ENCODE measurements at regions not wholly inside any gene's neighbourhood (a gene's known extent, or its start where the extent isn't known, plus 50 kb on each side); places are given as distances from the start of the nearest gene placed in this dataset.

DNA sequence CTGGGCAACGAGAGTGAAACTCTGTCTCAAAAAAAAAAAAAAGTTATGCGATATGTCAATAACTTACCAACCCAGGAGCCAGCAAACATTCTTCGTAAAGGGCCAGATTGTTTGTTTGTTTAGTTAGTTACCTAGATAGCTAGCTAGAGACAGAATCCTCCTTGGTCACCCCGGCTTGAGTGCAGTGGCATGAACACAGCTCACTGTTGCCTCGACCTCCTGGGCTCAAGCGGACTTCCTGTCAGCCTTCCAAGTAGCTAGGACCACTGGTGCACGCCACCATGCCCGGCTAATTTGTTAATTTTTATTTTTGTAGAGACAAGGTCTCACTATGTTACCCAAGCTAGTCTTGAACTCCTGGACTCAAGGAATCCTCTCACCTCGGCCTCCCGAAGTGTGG lies 113.0 kb downstream of the LITAF start:
- no peak for DNase-seq (ENCODE audit: low spot score)

DNA sequence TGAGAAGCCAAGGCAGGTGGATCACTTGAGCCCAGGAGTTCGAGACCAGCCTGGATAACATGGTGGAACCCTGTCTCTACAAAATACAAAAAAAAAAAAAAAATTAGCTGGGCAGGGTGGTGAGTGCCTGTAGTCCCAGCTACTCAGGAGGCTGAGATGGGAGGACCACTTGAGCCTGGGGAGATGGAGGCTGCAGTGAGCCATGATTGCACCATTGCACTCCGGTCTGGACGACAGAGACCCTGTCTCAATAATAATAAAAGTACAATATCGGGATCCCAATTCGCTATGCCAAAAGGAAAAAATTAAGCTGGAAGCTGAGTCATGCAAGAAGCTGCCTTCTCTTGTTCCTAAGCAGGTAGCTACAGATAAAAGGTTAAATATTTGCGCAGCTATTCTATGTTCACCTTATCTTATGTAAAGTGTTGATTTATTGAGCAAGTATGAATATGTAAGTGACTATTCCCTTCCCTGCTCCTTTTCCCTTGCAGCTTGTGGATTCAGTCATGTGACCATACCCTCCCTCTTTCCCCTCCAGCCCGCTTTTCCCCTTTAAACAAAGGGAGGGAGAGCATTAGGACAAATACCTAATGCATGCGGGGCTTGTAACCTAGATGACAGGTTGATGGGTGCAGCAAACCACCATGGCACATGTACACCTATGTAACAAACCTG lies 112.0 kb downstream of the LITAF start:
- DNase-seq (ENCODE audit: low spot score): no peak

DNA sequence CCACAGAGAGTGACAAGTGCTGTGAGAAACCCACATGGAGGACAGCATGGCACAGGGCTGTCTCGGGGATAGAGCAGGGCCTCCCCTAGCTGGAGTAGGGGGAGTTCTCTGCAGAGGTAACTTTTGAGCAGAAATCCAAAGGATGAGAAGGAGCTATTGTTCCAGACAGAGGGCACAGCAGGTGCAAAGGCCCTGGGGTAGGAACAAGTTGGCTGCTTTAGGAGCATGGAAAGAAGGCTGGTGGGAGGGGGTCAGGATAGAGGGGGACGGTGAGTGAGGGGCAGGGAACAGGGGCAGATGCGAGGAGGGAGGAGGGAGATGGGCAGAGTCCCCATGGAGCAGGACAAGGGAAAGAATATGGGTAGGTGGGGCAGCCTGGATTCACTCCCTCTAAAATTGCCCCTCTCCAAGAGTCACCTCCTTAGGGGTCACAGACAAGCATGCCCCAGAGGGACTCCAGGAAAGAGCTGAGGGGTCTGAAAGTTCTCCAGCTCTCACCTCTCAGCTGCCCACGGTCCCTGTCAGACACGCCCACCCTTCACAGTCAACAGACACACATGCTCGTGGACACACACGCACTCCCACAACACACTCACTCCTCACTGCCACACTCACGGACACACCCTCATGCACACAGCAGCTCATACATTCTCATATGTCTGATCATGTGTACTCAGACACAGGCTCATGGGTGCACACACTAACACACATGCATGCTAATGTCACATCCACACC lies 110.7 kb downstream of the LITAF start:
- no peak for DNase-seq (ENCODE audit: low spot score)

DNA sequence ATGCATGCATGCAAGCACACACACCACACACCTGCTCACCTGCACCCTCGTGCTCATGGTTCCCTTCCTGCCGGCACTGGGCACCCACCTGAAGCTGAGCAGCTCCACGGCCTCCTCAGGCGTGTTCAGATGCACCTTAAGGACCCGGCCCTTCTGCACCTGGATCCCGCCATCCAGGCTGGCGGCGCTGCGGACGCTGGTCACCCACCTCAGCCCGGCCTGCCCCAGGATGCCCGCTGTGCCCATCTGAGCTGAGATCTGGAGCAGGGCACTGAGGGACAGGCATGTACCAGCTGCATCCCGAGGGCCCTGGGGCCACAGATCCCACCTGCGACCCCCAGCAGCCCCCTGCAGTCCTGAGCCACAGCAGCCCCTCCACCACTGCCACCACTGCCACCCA lies 110.0 kb downstream of the LITAF start:
- DNase-seq (ENCODE audit: low spot score): no peak

DNA sequence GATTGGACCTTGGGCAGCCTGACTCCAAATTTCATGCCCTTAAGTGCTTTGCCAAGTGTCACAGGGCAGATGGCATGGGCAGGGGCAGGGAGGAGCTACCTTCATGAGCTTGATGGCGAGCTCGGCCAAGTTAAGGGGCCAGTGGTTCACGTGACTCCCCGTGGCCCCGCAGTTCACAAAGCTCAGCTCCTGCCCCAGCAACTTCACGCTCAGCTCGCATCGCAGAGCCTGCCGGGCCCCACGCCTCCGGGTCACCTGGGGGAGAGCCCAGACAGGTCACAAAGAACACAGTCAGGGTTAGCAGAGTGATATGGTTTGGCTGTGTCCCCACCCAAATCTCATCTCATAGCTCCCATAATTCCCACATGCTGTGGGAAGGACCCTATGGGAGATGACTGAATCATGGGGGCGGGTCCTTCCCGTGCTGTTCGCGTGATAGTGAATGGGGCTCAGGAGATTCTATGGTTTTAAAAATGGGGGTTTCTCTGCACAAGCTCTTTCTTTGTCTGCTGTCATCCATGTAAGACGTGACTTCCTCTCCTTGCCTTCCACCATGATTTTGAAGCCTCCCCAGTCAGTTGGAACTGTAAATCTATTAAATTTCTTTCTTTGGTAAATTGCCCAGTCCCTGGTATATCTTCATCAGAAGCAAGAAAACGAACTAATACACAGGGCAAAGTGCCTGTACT lies 108.1 kb downstream of the LITAF start:
- no peak for DNase-seq (ENCODE audit: low spot score)

DNA sequence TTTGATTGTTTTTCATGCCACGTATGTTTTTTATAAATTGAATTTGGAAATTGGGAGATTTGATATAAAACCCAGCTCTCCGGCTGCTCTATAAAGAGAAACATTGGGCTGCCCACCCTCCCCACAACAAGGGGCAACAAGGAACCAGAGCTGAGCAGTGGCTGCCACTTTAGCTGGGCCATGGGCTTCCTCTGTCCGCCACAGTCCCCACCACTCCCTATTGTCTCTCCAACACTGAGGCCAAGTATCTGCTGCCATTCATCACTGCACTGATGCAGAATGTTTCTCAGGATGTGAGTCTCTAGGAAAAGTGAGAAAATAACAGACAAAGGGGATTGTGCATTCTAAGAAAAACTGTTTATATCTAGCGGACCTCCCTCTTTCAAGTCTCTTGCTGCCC lies 106.8 kb downstream of the LITAF start:
- DNase-seq (ENCODE audit: low spot score): no peak

DNA sequence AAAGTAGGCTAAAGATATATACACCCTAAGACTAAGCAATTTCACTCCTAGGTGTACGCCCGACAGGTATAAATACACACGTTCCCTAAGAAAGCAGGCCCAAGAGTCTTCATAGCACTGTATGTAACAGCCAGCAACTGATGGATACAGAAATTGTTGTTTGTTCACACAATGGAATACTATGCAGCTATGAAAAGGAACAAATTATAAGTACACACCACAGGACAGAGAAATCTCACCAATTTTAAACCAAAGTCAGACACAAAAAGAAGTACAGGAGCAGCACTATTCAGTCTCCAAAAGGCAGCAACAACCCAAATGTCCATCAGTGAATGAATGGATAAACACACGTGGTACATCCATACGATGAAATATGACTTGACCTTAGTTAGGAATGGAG lies 106.1 kb downstream of the LITAF start:
- DNase-seq (ENCODE audit: low spot score): no peak

DNA sequence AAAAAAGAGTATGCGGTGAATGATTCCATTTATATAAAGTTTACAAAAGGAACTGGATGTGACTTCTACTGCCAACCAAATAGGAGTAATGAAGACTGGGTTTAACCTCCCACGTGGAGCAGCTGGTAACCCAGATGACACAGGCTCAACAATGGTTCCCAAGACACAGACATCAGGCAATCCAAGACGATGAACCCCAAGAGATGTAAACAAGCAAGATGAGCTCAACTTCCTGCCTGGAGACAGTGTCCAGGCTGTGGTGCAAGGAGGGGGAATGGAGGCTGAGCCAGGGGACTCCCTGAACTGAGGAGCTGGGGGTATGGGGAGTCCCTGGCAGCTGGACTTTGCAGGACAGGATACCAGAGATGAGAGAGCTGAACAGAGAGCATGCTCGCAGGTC lies 104.7 kb downstream of the LITAF start:
- DNase-seq (ENCODE audit: low spot score): peak; percentile 60

DNA sequence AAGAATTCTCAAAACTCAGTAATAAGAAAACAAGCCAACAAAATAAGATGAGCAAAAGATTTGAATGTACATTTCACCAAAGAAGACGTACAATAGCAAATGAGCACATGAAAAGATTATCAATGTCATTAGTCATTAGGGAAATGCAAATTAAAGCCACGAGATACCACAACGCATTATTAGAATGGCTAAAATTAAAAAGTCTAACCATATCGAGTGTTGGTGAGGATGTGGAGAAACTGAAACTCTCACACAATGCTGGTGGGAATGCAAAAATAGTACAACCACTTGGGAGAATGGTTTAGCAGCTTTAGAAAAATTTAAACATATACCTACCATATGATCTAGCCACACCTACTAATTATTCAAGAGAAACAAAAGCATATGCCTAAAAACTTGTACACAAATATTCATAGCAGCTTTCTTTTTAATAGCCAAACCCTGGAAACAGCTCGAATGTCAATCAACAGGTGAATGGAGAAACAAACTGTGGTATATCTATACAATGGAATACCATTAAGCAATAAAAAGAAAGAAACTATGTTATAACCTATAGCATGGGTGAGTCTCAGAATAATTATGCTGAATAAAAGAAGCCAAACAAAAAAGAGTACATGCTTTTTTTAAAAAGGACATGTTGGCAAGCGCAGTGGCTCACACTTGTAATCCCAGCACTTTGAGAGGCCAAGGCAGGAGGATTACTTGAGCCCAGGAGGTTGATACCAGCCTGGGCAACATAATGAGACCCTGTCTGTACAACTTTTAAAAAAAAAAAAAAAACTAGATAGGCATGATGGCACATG lies 103.6 kb downstream of the LITAF start:
- no peak for DNase-seq (ENCODE audit: low spot score)

DNA sequence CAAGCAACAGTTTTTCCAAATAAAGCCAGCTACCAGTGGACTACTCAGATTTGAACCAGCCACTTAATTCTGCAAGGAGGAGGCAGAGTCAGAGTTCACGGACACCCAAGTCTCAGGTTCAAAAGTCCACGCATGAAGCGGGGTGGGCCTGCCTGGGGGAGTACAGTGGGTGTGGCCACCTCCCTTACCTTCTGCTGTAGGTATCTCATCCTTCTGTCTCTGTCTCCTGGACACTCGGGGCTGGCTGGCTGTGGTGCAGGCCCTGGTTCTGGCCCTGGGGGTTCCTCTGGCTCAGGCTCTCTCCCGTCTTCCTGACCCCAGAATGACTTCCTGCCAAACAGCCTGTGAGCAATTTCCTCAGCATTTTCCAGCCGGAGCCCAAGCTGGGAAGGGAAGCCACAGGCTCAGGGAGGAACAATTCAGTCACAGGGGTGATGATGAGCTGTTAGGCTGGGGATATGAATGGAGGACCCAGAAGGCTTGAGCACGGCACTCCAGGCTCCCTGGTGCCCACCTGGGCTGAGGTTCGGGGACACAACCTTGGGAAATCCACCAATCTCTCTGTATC lies 101.9 kb downstream of the LITAF start:
- DNase-seq (ENCODE audit: low spot score): peak; percentile 69

DNA sequence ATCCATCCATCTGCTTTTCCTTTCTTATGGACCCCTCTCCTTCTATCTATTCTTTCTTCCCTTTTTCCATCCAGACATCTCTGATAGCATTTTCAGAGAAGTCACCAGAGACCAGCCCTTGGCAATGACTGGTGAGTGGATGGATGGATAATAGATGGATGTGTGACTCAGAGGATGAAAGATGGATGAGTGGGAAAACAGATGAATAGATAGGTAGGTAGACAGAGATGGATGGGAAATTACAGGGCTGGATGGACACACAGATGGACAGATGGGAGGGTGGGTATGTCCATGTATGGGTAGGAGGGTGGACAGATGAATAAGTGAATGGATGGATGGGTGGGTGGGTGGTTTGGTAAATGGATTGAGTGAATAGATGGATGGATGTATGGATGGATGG lies 101.0 kb downstream of the LITAF start:
- DNase-seq (ENCODE audit: low spot score): no peak

DNA sequence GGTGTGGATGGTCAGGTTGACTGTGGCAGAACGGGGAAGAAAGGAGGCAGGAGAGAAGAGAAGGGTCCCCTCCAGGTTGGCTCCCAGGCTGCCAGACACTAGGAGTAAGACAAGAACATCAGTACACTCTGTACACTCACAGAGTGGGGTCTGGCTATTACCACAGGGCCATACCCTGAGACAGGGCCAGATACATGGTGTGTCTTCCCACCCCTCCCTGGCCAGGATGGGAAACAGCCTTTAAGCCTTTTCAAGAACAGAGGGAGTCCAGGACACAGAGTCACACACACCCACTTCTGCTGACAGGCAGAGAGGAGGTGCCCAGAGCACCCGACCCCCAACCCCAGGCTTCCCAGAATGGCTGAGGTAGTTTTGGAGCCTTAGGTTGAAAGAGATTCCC lies 99.4 kb downstream of the LITAF start:
- no peak for DNase-seq (ENCODE audit: low spot score)

DNA sequence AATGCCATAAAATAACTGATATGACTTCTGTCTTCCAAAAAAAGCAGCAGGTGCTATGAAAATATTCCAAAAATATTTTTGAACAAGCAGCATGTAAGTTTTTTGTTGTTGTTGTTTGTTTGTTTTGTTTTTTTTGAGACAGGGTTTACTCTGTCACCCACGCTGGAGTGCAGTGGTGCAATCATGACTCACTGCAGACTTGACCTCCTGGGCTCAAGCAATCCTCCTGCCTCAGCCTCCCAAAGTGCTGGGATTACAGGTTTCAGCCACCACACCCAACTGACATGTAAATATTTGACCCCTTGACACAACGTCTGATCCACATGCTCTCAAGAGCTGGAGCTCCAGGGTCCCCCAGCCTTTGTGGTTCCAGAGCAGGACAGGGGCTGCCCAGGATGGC lies 98.4 kb downstream of the LITAF start:
- no peak for DNase-seq (ENCODE audit: low spot score)

DNA sequence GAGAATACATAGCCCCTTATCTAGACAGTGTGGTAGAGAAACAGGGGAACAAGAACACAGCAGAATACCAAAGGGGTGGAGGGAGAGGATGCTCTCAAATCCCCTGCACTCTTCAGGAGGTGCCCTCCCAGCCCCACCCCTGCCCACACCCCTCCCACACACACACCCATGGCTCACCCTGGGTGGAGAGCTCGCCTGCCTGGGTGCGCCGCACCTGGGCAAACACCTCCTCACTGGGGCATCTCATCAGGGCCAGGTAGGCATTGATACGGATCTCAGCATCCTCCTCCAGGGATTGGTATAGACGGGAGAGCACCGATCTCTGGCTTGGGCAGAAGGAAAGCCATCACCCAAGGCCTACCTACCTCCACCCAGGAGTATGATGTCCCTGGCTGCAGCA lies 95.2 kb downstream of the LITAF start:
- no peak for DNase-seq (ENCODE audit: low spot score)

DNA sequence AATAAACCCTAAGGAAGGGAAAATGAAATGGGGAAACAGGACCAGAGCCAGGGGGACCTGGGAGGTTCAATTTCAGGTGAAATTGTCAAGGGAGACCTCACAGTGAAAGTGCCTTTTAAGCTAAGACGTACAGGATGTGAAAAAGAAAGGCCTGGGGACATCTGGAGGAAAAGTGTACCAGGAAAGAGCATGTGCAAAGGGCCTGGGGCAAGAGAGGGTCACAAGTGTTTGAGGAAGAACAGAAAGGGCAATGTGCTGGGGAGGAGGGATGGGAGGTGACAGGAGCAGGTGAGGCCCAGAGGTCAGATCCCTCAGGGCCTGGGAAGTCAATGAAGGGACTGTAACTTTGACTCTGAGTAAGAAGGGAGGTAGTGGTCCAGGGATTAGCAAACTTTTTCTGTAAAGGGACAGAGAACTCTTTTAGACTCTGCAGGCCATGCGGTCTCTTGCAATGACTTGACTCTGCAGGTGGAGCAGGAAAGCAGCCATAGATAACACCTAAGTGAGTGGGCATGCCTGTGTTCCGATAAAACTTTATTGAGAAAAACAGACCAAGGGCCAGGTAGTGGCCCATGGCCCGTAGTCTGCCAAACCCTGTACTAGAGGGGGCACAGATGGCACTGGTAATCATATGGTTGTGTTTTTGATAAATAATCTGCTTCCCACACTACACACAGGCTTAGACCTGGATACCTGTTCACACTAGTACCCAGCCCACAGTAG lies 93.8 kb downstream of the LITAF start:
- DNase-seq (ENCODE audit: low spot score): no peak

DNA sequence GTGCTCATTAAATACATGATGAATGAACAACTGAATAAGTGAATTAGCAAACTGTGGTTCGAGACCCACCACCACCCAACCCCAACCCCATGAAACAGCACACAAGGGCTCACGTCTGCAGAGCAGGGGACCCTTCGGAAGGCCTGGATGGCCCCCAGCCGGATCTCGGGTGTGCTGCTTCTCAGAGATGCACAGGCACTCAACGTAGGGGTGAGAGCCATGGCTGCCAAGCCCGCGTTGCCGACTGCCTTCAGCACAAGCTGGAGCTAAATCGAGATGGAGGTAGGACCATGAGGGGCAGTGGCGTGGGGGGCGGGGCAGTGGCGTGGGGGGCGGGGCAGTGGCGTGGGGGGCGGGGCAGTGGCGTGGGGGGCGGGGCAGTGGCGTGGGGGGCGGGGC lies 93.2 kb downstream of the LITAF start:
- no peak for DNase-seq (ENCODE audit: low spot score)

DNA sequence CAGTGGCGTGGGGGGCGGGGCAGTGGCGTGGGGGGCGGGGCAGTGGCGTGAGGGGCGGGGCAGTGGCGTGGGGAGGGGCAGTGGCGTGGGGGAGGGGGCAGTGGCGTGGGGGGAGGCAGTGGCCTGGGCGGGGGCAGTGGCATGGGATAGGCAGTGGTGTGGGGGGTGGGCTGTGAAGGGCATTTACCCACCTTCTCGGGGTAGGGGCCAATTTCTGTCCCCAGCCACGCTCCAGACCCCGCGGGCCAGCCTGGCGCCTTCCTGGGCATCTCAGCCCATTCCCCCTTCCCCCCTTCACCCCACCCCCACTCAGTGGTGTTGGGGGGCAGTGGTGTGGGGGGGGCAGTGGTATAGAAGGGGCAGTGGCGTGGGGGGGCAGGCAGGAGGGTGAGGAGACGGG lies 92.7 kb downstream of the LITAF start:
- no peak for DNase-seq (ENCODE audit: low spot score)

DNA sequence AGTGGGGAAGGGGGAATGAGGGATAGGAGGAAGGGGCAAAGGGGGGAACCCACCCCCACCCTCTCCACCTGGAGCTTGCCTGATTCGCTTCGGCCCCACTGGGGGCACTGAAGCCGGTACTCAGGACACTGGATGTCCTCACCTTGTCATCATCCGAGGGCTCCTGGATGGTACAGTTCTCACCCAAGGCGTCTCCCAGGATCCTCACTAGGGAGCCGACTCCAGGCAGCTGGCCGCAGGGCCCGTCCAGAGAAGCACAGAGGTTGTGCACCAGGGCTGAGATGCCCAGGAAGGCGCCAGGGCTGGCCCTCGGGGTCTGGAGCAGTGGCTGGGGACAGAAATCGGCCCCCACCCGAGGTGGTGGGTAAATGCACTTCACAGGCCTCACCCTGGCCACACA lies 92.3 kb downstream of the LITAF start:
- no peak for DNase-seq (ENCODE audit: low spot score)

DNA sequence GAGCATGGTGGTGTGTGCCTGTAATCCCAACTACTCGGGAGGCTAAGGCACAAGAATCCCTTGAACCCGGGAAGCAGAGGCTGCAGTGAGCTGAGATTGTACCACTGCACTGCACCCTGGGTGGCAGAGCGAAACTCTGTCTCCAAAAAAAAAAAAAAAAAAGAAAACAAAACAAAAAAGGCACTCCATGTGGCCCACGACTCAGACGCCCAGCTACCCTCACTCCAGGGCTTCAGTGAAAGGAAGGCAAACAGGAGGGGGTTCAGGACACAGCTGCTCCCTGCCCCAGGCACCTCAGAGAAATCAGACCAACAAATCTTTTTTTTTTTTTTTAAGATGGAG lies 91.7 kb downstream of the LITAF start:
- no peak for DNase-seq (ENCODE audit: low spot score)
